ENCODE measurements at regions not wholly inside any gene's neighbourhood (a gene's known extent, or its start where the extent isn't known, plus 50 kb on each side); places are given as distances from the start of the nearest gene placed in this dataset.

GRCh38 chr9:78938821-78939220 lies 632.9 kb upstream of the TLE4 start:
- TF ChIP-seq CTCF (IDR thresholded peaks at IDR 0.05 in 4 of 5, conservative IDR thresholded peaks at IDR 0.05 in 1 of 5) (no peak), POLR2A (IDR thresholded peaks at IDR 0.05) (no peak)

Measured in gastrocnemius medialis (tissue), 4 donors.